ENCODE measurements at regions not wholly inside any gene's neighbourhood (a gene's known extent, or its start where the extent isn't known, plus 50 kb on each side); places are given as distances from the start of the nearest gene placed in this dataset.

DNA sequence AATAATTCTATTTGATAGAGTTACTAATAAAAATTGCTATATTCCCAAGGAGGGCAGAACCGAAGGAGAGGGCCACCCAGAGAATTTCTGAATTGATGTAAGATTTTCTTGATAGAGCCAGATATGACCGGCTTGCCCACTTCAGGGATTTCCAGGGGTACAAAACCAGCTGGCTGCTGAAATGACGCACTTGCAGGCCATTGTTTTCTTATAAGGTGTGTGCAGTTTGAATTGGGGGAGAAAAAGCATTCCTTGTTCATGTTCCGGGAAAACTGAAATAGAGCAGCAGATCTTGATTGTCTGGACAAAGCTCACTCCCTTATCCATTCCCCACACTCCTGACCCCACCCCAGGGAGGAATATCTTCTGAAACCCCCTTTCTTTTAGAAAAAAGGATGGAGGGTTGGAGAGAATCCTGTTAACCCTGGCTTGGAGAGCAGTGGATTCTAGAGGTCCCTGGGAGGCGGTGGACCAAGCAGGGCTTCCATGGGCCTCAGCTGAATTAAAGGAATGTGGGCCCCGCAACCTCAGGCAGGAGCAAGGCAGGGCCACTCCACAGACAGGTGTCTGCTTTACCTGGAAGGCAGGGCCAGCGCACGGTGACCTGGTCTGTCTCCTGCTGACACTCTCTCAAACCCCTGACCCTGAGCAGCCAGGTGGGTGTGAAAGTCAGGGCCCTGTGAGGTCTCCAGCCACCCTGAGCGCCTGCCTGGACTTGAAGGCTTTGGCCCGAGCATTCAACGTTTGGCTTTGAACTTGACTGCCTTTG is 96.4 kb downstream of the TMEM170B start:
- H3K27me3 ChIP-seq (ENCODE audit: control insufficient read depth, insufficient read depth, low read length): no peaks in the 10 kb centered on the region
- DNase-seq (ENCODE audit: low read depth): no peak
- no peak overlapping the region for H3K4me3 ChIP-seq (ENCODE audit: low read depth, low read length)
- no peaks in the 10 kb centered on the region for H3K36me3 ChIP-seq (ENCODE audit: control insufficient read depth, insufficient read depth, low read length)
- ChIA-PET CTCF (interaction anchor here (1.5 kb wide), 1 partner anchor 49 kb away, joined by 3 read pairs; no protein-coding TSS in a partner anchor), POLR2A (no interaction called here)
- TF ChIP-seq, protein P1, sequence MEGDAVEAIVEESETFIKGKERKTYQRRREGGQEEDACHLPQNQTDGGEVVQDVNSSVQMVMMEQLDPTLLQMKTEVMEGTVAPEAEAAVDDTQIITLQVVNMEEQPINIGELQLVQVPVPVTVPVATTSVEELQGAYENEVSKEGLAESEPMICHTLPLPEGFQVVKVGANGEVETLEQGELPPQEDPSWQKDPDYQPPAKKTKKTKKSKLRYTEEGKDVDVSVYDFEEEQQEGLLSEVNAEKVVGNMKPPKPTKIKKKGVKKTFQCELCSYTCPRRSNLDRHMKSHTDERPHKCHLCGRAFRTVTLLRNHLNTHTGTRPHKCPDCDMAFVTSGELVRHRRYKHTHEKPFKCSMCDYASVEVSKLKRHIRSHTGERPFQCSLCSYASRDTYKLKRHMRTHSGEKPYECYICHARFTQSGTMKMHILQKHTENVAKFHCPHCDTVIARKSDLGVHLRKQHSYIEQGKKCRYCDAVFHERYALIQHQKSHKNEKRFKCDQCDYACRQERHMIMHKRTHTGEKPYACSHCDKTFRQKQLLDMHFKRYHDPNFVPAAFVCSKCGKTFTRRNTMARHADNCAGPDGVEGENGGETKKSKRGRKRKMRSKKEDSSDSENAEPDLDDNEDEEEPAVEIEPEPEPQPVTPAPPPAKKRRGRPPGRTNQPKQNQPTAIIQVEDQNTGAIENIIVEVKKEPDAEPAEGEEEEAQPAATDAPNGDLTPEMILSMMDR (IDR thresholded peaks at IDR 0.05; ENCODE audit: insufficient read depth, low read depth, low read length): no peak

DNA sequence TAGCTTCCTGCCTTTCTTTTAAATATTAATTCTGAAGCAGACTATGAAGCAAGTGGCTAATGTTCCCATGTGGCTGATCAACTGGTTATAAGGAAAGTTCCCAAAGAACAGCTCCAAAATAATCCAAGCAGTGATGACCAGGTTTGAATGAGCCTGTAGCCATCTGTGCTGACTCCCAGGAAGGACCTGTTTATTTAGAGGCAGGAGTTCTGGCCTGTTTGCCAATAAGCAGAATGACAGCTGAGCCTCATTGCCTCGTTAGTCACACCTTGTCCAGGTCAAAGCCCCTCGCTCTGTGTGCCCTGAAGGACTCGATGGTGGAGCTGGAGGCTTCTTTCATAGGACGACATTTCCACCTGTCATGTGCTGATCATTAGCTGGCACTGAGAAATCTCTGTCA is 97.4 kb downstream of the TMEM170B start:
- H3K36me3 ChIP-seq (ENCODE audit: control insufficient read depth, insufficient read depth, low read length): no peaks in the 10 kb centered on the region
- no peak overlapping the region for H3K4me3 ChIP-seq (ENCODE audit: low read depth, low read length)
- DNase-seq (ENCODE audit: low read depth): no peak
- POLR2A ChIA-PET: interaction anchor here (0.5 kb wide), 1 partner anchor 656 kb away, joined by 4 read pairs; no protein-coding TSS in a partner anchor
- CTCF ChIA-PET: interaction anchor here (0.7 kb wide), 1 partner anchor 13 kb away, joined by 3 read pairs; no protein-coding TSS in a partner anchor
- no peaks in the 10 kb centered on the region for H3K27me3 ChIP-seq (ENCODE audit: control insufficient read depth, insufficient read depth, low read length)
- TF ChIP-seq, protein P1 (IDR thresholded peaks at IDR 0.05; ENCODE audit: insufficient read depth, low read depth, low read length): no peak

DNA sequence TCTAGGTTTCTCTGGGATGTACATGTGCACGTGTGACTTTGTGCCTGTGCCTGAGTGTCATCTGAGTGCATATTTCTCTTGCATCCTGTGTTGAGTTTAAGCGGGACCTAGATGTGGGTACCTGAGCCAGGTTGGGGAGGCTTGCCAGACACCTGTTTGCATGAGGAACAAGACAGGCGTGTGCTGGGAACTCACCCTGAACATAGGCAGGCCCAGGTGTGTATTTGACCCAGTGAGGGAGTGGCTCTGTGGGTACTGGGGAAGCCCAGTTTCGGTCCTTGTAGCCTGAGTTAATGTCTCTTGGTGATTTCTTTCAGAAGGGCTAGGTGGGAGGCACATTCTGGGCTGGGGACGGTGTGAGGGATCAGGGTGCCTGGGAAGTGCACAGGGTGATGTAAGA is 98.6 kb downstream of the TMEM170B start:
- no peak overlapping the region for H3K4me3 ChIP-seq (ENCODE audit: low read depth, low read length)
- CTCF ChIA-PET: no interaction called here
- no peak for DNase-seq (ENCODE audit: low read depth)
- POLR2A ChIA-PET: no interaction called here
- no peaks in the 10 kb centered on the region for H3K27me3 ChIP-seq (ENCODE audit: control insufficient read depth, insufficient read depth, low read length)
- H3K36me3 ChIP-seq (ENCODE audit: control insufficient read depth, insufficient read depth, low read length): no peaks in the 10 kb centered on the region
- TF ChIP-seq, protein P1 (IDR thresholded peaks at IDR 0.05; ENCODE audit: insufficient read depth, low read depth, low read length): no peak

DNA sequence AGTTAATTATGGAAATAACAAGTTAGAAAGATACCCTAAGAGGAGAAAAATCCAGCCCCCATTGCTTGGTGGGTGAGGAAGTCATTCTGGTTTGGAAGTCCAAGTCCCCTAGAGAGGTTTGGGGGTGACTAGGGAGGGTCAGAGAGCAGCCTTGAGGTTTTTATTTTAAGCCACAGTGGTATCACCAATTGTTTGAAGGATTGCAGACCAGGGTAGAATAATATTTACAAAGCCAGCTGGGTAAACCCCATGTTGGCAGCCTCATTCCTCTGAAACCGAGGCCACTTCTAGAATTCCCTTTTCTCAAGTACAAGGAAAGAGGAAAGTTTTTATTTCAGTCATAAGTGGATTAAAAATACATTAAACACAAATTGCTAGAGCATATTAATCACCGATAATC is 99.7 kb downstream of the TMEM170B start:
- DNase-seq (ENCODE audit: low read depth): no peak
- ChIA-PET POLR2A (no interaction called here), CTCF (interaction anchor here (1.0 kb wide), 1 partner anchor 9 kb away, joined by 4 read pairs; no protein-coding TSS in a partner anchor)

More for the DNA sequence above, 99.7 kb downstream of the TMEM170B start:
- no peaks in the 10 kb centered on the region for H3K36me3 ChIP-seq (ENCODE audit: control insufficient read depth, insufficient read depth, low read length)
- TF ChIP-seq, protein P1 (IDR thresholded peaks at IDR 0.05; ENCODE audit: insufficient read depth, low read depth, low read length): no peak
- H3K4me3 ChIP-seq (ENCODE audit: low read depth, low read length): no peak overlapping the region
- no peaks in the 10 kb centered on the region for H3K27me3 ChIP-seq (ENCODE audit: control insufficient read depth, insufficient read depth, low read length)
